ENCODE measurements at regions not wholly inside any gene's neighbourhood (a gene's known extent, or its start where the extent isn't known, plus 50 kb on each side); places are given as distances from the start of the nearest gene placed in this dataset.

GRCh38 chr13:111792956-111793355 lies 274.0 kb upstream of the SOX1 start:
- ChIA-PET POLR2A (no interaction called here), CTCF (interaction anchor here (0.8 kb wide), 1 partner anchor 651 kb away, joined by 3 read pairs; no protein-coding TSS in a partner anchor)
- Histone ChIP-seq H3K36me3 (replicated peaks in 1 of 2; ENCODE audit: control insufficient read depth in 1 of 2, insufficient read depth in 2 of 2, low read length in 1 of 2) (no peaks in the 10 kb centered on the region), H3F3A (replicated peaks; ENCODE audit: insufficient read depth) (no peaks in the 10 kb centered on the region), H3K79me2 (ENCODE audit: insufficient read depth) (no peaks in the 10 kb centered on the region), H3K9me2 (no peaks in the 10 kb centered on the region), H3K27me3 (ENCODE audit: insufficient read depth) (no peaks in the 10 kb centered on the region), H3K9me3 (no peaks in the 10 kb centered on the region), H3K4me3 (ENCODE audit: low read depth in 2 of 2, low read length in 1 of 2) (no peak overlapping the region), H2AFZ (ENCODE audit: low read depth) (no peak overlapping the region), H3K4me1 (ENCODE audit: control insufficient read depth in 1 of 2, insufficient read depth in 2 of 2, low read depth in 1 of 2, low read length in 1 of 2) (no peaks in the 10 kb centered on the region), H3K4me2 (no peak overlapping the region), H4K20me1 (ENCODE audit: insufficient read depth) (no peaks in the 10 kb centered on the region), H3K9ac (no peak overlapping the region), H3K27ac (ENCODE audit: low read depth in 2 of 2, low read length in 1 of 2) (no peak overlapping the region)
- TF ChIP-seq RCOR1 (IDR thresholded peaks at IDR 0.05; ENCODE audit: low read length), result no peak
- TF ChIP-seq SMC3 (IDR thresholded peaks at IDR 0.05; ENCODE audit: low read depth, low read length), result no peak
- no peak for TF ChIP-seq SIN3A (IDR thresholded peaks at IDR 0.05; ENCODE audit: borderline replicate concordance, low read depth, low read length)
- no peak for TF ChIP-seq FOSL2 (IDR thresholded peaks at IDR 0.05; ENCODE audit: borderline replicate concordance, low read depth)
- TF ChIP-seq MEF2A (IDR thresholded peaks at IDR 0.05; ENCODE audit: borderline replicate concordance, low read depth), result no peak
- no peak for TF ChIP-seq NRF1 (IDR thresholded peaks at IDR 0.05; ENCODE audit: low read depth, low read length)
- WGBS (ENCODE audit: low lambda C conversion rate), result 2% methylated on average over 6 of the region's 6 CpGs
- DNase-seq, result no peak

Data from SK-N-SH (cell line).